ENCODE measurements at regions not wholly inside any gene's neighbourhood (a gene's known extent, or its start where the extent isn't known, plus 50 kb on each side); places are given as distances from the start of the nearest gene placed in this dataset.
A peak's percentile ranks its signal among the peaks of the same experiment; 100 is the strongest.

- H3K4me3 ChIP-seq (ENCODE audit: low read length): no peak overlapping the region
- no peaks in the 10 kb centered on the region for H3K27me3 ChIP-seq (ENCODE audit: insufficient read depth, low read length)
- H3K36me3 ChIP-seq (ENCODE audit: insufficient read depth, low read length): no peaks in the 10 kb centered on the region
- 83% methylated on average over 1 of the region's 1 CpG for WGBS
- no peaks in the 10 kb centered on the region for H3K9me3 ChIP-seq (ENCODE audit: insufficient read depth, low read depth, low read length)
- no peak overlapping the region for H3K27ac ChIP-seq (ENCODE audit: low read depth, low read length)
- no peak overlapping the region for H3K9ac ChIP-seq (ENCODE audit: low read depth, low read length)
- no peaks in the 10 kb centered on the region for H3K4me1 ChIP-seq (ENCODE audit: insufficient read depth, low read length)
These were observed 268.2 kb upstream of the PLEKHG7 start for GRCh38 chr12:92434607-92435025.

GRCh38 chr12:92432724-92433441, 269.9 kb upstream of the PLEKHG7 start:
- 97% methylated on average over 4 of the region's 4 CpGs for WGBS
- Histone ChIP-seq H3K27ac (ENCODE audit: low read depth, low read length) (no peak overlapping the region), H3K9me3 (ENCODE audit: insufficient read depth, low read depth, low read length) (no peaks in the 10 kb centered on the region)

GRCh38 chr12:92431146-92431545, 271.6 kb upstream of the PLEKHG7 start:
- Histone ChIP-seq H3K9me3 (ENCODE audit: insufficient read depth, low read depth, low read length) (no peaks in the 10 kb centered on the region), H3K36me3 (ENCODE audit: insufficient read depth, low read length) (no peaks in the 10 kb centered on the region), H3K4me1 (ENCODE audit: insufficient read depth, low read length) (peaks cover 2% of the 10 kb centered on the region; the same call in 1 of the 2 replicates), H3K4me3 (ENCODE audit: low read length) (no peak overlapping the region), H3K9ac (ENCODE audit: low read depth, low read length) (no peak overlapping the region), H3K27ac (ENCODE audit: low read depth, low read length) (no peak overlapping the region), H3K27me3 (ENCODE audit: insufficient read depth, low read length) (no peaks in the 10 kb centered on the region)
- WGBS: 92% methylated on average over 5 of the region's 5 CpGs

More at GRCh38 chr12:92432724-92433441, 269.9 kb upstream of the PLEKHG7 start:
- Histone ChIP-seq H3K27me3 (ENCODE audit: insufficient read depth, low read length) (no peaks in the 10 kb centered on the region), H3K4me3 (ENCODE audit: low read length) (no peak overlapping the region), H3K36me3 (ENCODE audit: insufficient read depth, low read length) (no peaks in the 10 kb centered on the region), H3K4me1 (ENCODE audit: insufficient read depth, low read length) (no peaks in the 10 kb centered on the region), H3K9ac (ENCODE audit: low read depth, low read length) (no peak overlapping the region)

- peaks cover 29% of the 10 kb centered on the region for H3K4me1 ChIP-seq (ENCODE audit: insufficient read depth, low read length)
- H3K36me3 ChIP-seq (ENCODE audit: insufficient read depth, low read length): no peaks in the 10 kb centered on the region
- no peaks in the 10 kb centered on the region for H3K9me3 ChIP-seq (ENCODE audit: insufficient read depth, low read depth, low read length)
- H3K27ac ChIP-seq (ENCODE audit: low read depth, low read length): no peak overlapping the region
- no peak overlapping the region for H3K4me3 ChIP-seq (ENCODE audit: low read length)
- H3K9ac ChIP-seq (ENCODE audit: low read depth, low read length): no peak overlapping the region
- no peaks in the 10 kb centered on the region for H3K27me3 ChIP-seq (ENCODE audit: insufficient read depth, low read length)
These were observed 276.5 kb upstream of the PLEKHG7 start for GRCh38 chr12:92426332-92426731.

- H3K27ac ChIP-seq (ENCODE audit: low read depth, low read length): peak overlapping the region; percentile 74; the same call in 1 of the 2 replicates
- H3K9me3 ChIP-seq (ENCODE audit: insufficient read depth, low read depth, low read length): no peaks in the 10 kb centered on the region
- H3K4me1 ChIP-seq (ENCODE audit: insufficient read depth, low read length): peaks cover 29% of the 10 kb centered on the region
- no peaks in the 10 kb centered on the region for H3K27me3 ChIP-seq (ENCODE audit: insufficient read depth, low read length)
- no peak overlapping the region for H3K4me3 ChIP-seq (ENCODE audit: low read length)
- no peak overlapping the region for H3K9ac ChIP-seq (ENCODE audit: low read depth, low read length)
- H3K36me3 ChIP-seq (ENCODE audit: insufficient read depth, low read length): no peaks in the 10 kb centered on the region
- 100% methylated on average over 1 of the region's 1 CpG for WGBS
These were observed 277.6 kb upstream of the PLEKHG7 start for GRCh38 chr12:92425165-92425564.

GRCh38 chr12:92424338-92424737, 278.5 kb upstream of the PLEKHG7 start:
- Histone ChIP-seq H3K9ac (ENCODE audit: low read depth, low read length) (peak overlapping the region; percentile 8; the same call in 1 of the 2 replicates), H3K4me3 (ENCODE audit: low read length) (no peak overlapping the region), H3K36me3 (ENCODE audit: insufficient read depth, low read length) (no peaks in the 10 kb centered on the region), H3K4me1 (ENCODE audit: insufficient read depth, low read length) (peaks cover 29% of the 10 kb centered on the region), H3K27me3 (ENCODE audit: insufficient read depth, low read length) (no peaks in the 10 kb centered on the region), H3K27ac (ENCODE audit: low read depth, low read length) (peak overlapping the region; percentile 74; the same call in 1 of the 2 replicates), H3K9me3 (ENCODE audit: insufficient read depth, low read depth, low read length) (no peaks in the 10 kb centered on the region)
- WGBS: 21% methylated on average over 3 of the region's 4 CpGs

GRCh38 chr12:92421701-92422100, 276.1 kb upstream of the BTG1 start:
- Histone ChIP-seq H3K4me3 (ENCODE audit: low read length) (no peak overlapping the region), H3K9ac (ENCODE audit: low read depth, low read length) (no peak overlapping the region), H3K27me3 (ENCODE audit: insufficient read depth, low read length) (no peaks in the 10 kb centered on the region), H3K36me3 (ENCODE audit: insufficient read depth, low read length) (no peaks in the 10 kb centered on the region), H3K27ac (ENCODE audit: low read depth, low read length) (no peak overlapping the region), H3K9me3 (ENCODE audit: insufficient read depth, low read depth, low read length) (no peaks in the 10 kb centered on the region), H3K4me1 (ENCODE audit: insufficient read depth, low read length) (peaks cover 27% of the 10 kb centered on the region)

GRCh38 chr12:92421042-92421441, 275.4 kb upstream of the BTG1 start:
- 100% methylated on average over 1 of the region's 1 CpG for WGBS
- Histone ChIP-seq H3K4me3 (ENCODE audit: low read length) (no peak overlapping the region), H3K9me3 (ENCODE audit: insufficient read depth, low read depth, low read length) (no peaks in the 10 kb centered on the region), H3K36me3 (ENCODE audit: insufficient read depth, low read length) (no peaks in the 10 kb centered on the region), H3K4me1 (ENCODE audit: insufficient read depth, low read length) (peaks cover 27% of the 10 kb centered on the region), H3K27ac (ENCODE audit: low read depth, low read length) (no peak overlapping the region), H3K9ac (ENCODE audit: low read depth, low read length) (no peak overlapping the region), H3K27me3 (ENCODE audit: insufficient read depth, low read length) (no peaks in the 10 kb centered on the region)

- Histone ChIP-seq H3K9me3 (ENCODE audit: insufficient read depth, low read depth, low read length) (no peaks in the 10 kb centered on the region), H3K4me3 (ENCODE audit: low read length) (no peak overlapping the region), H3K9ac (ENCODE audit: low read depth, low read length) (no peak overlapping the region), H3K27me3 (ENCODE audit: insufficient read depth, low read length) (no peaks in the 10 kb centered on the region), H3K27ac (ENCODE audit: low read depth, low read length) (no peak overlapping the region), H3K4me1 (ENCODE audit: insufficient read depth, low read length) (peaks cover 14% of the 10 kb centered on the region), H3K36me3 (ENCODE audit: insufficient read depth, low read length) (no peaks in the 10 kb centered on the region)
- 81% methylated on average over 1 of the region's 1 CpG for WGBS
These were observed 273.6 kb upstream of the BTG1 start for GRCh38 chr12:92419201-92419600.

- no peak overlapping the region for H3K27ac ChIP-seq (ENCODE audit: low read depth, low read length)
- H3K4me1 ChIP-seq (ENCODE audit: insufficient read depth, low read length): peaks cover 7% of the 10 kb centered on the region
- no peak overlapping the region for H3K9ac ChIP-seq (ENCODE audit: low read depth, low read length)
- H3K9me3 ChIP-seq (ENCODE audit: insufficient read depth, low read depth, low read length): no peaks in the 10 kb centered on the region
- no peaks in the 10 kb centered on the region for H3K27me3 ChIP-seq (ENCODE audit: insufficient read depth, low read length)
- H3K4me3 ChIP-seq (ENCODE audit: low read length): no peak overlapping the region
- 97% methylated on average over 2 of the region's 2 CpGs for WGBS
- H3K36me3 ChIP-seq (ENCODE audit: insufficient read depth, low read length): no peaks in the 10 kb centered on the region
These were observed 272.7 kb upstream of the BTG1 start for GRCh38 chr12:92418381-92418780.

- H3K27ac ChIP-seq (ENCODE audit: low read depth, low read length): no peak overlapping the region
- no peak overlapping the region for H3K9ac ChIP-seq (ENCODE audit: low read depth, low read length)
- H3K36me3 ChIP-seq (ENCODE audit: insufficient read depth, low read length): no peaks in the 10 kb centered on the region
- H3K4me3 ChIP-seq (ENCODE audit: low read length): no peak overlapping the region
- H3K9me3 ChIP-seq (ENCODE audit: insufficient read depth, low read depth, low read length): no peaks in the 10 kb centered on the region
- no peaks in the 10 kb centered on the region for H3K27me3 ChIP-seq (ENCODE audit: insufficient read depth, low read length)
- no peaks in the 10 kb centered on the region; the same call in 1 of the 2 replicates for H3K4me1 ChIP-seq (ENCODE audit: insufficient read depth, low read length)
- 98% methylated on average over 2 of the region's 2 CpGs for WGBS
These were observed 271.7 kb upstream of the BTG1 start for GRCh38 chr12:92417373-92417772.

- WGBS: 88% methylated on average over 4 of the region's 4 CpGs
- Histone ChIP-seq H3K27me3 (ENCODE audit: insufficient read depth, low read length) (no peaks in the 10 kb centered on the region), H3K36me3 (ENCODE audit: insufficient read depth, low read length) (no peaks in the 10 kb centered on the region), H3K9ac (ENCODE audit: low read depth, low read length) (no peak overlapping the region), H3K9me3 (ENCODE audit: insufficient read depth, low read depth, low read length) (no peaks in the 10 kb centered on the region), H3K4me3 (ENCODE audit: low read length) (no peak overlapping the region), H3K27ac (ENCODE audit: low read depth, low read length) (no peak overlapping the region), H3K4me1 (ENCODE audit: insufficient read depth, low read length) (no peaks in the 10 kb centered on the region; the same call in 1 of the 2 replicates)
These were observed 270.8 kb upstream of the BTG1 start for GRCh38 chr12:92416385-92416812.

All from HUES64 (cell line).